ENCODE measurements at regions not wholly inside any gene's neighbourhood (a gene's known extent, or its start where the extent isn't known, plus 50 kb on each side); places are given as distances from the start of the nearest gene placed in this dataset.

DNA sequence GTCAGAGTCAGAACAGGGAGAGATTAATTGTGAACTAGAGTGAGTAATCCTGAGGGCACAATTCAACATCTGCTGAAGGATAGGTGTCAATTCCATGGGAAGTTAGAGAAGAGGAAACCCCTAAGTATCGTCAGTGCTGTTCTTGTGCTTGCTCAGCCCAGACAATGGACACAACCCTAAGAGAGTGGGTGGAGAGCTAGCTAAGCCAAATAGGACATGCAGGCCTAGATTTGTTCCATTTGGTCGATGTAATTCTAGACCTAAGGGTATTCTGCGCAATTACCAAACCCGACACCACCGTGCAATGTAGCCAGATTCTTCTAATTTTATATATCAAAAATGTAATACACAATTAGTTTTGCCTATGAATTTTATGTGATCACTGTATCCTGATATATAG lies 431.6 kb downstream of the SH3GL2 start:
- TF ChIP-seq, protein P1, sequence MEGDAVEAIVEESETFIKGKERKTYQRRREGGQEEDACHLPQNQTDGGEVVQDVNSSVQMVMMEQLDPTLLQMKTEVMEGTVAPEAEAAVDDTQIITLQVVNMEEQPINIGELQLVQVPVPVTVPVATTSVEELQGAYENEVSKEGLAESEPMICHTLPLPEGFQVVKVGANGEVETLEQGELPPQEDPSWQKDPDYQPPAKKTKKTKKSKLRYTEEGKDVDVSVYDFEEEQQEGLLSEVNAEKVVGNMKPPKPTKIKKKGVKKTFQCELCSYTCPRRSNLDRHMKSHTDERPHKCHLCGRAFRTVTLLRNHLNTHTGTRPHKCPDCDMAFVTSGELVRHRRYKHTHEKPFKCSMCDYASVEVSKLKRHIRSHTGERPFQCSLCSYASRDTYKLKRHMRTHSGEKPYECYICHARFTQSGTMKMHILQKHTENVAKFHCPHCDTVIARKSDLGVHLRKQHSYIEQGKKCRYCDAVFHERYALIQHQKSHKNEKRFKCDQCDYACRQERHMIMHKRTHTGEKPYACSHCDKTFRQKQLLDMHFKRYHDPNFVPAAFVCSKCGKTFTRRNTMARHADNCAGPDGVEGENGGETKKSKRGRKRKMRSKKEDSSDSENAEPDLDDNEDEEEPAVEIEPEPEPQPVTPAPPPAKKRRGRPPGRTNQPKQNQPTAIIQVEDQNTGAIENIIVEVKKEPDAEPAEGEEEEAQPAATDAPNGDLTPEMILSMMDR (IDR thresholded peaks at IDR 0.05), result no peak
- TF ChIP-seq EP300 (IDR thresholded peaks at IDR 0.05) (no peak), POLR2A (IDR thresholded peaks at IDR 0.05) (no peak)

All from tibial nerve (tissue), 4 donors.